DND-41 (cell line): ENCODE measurements at regions not wholly inside any gene's neighbourhood (a gene's known extent, or its start where the extent isn't known, plus 50 kb on each side); places are given as distances from the start of the nearest gene placed in this dataset.

Experiments
- ATAC-seq: fragments of 200-7000 bp; cut with Tn5 transposase; 3 replicates; pipeline ENCODE4 v1.9.1; 2021; ENCODE audit warnings: low read depth; ENCODE audit not compliant: insufficient read depth
- DNase-seq: peaks from one replicate; pipeline ENCODE4 v3.0.0-alpha.2; 2020
- H2AFZ ChIP-seq: 2 replicates; pipeline ENCODE4 v1.6.0; 2012; ENCODE audit warnings: low read depth, low read length
- H3K27ac ChIP-seq: 2 replicates; pipeline ENCODE4 v1.5.1; 2012; ENCODE audit warnings: low read length, inconsistent platforms
- H3K27me3 ChIP-seq: fragments of 200-600 bp; sonication (generic); 2 replicates; pipeline ENCODE4 v1.6.0; 2012; ENCODE audit warnings: low read length, mild to moderate bottlenecking, inconsistent platforms; ENCODE audit not compliant: insufficient read depth, poor library complexity
- H3K36me3 ChIP-seq: 2 replicates; pipeline ENCODE4 v1.5.1; 2012; ENCODE audit warnings: low read length, inconsistent platforms; ENCODE audit not compliant: insufficient read depth
- H3K4me1 ChIP-seq: 2 replicates; pipeline ENCODE4 v1.5.1; 2012; ENCODE audit warnings: mild to moderate bottlenecking, low read length; ENCODE audit not compliant: insufficient read depth
- H3K4me2 ChIP-seq: 2 replicates; pipeline ENCODE4 v1.6.0; 2012; ENCODE audit warnings: mild to moderate bottlenecking, moderate library complexity, low read length, inconsistent platforms; ENCODE audit not compliant: insufficient read depth
- H3K4me3 ChIP-seq, 2 experiments: fragments of 200-600 bp in 1 of 2; shearing (Covaris generic) in 1 of 2; 2 replicates each; pipeline ENCODE4 v1.5.1; 2012 to 2016; ENCODE audit warnings: inconsistent platforms in 2 of 2, low read length in 2 of 2, mild to moderate bottlenecking in 2 of 2, low read depth in 1 of 2, moderate library complexity in 1 of 2
- H3K79me2 ChIP-seq: 2 replicates; pipeline ENCODE4 v1.6.0; 2012; ENCODE audit warnings: low read length, inconsistent platforms; ENCODE audit not compliant: insufficient read depth
- H3K9ac ChIP-seq: 2 replicates; pipeline ENCODE4 v1.6.0; 2012; ENCODE audit warnings: low read depth, mild to moderate bottlenecking, inconsistent platforms, low read length, moderate library complexity
- H3K9me3 ChIP-seq: 2 replicates; pipeline ENCODE4 v1.5.1; 2012; ENCODE audit warnings: low read length, moderate library complexity, mild to moderate bottlenecking, inconsistent platforms; ENCODE audit not compliant: insufficient read depth, severe bottlenecking
- H4K20me1 ChIP-seq: 2 replicates; pipeline ENCODE4 v1.6.0; 2012; ENCODE audit warnings: low read length; ENCODE audit not compliant: insufficient read depth
- CTCF ChIP-seq: IDR thresholded peaks from 2 replicates; pipeline ENCODE4 v1.5.1; 2012; ENCODE audit warnings: borderline replicate concordance, low read length, moderate library complexity, mild to moderate bottlenecking; ENCODE audit not compliant: poor library complexity, severe bottlenecking; ENCODE audit errors: extremely low read depth
- EZH2 ChIP-seq: IDR thresholded peaks from 3 replicates; pipeline ENCODE4 v1.6.1; 2012; ENCODE audit warnings: borderline replicate concordance, low read depth, mild to moderate bottlenecking, moderate library complexity, low read length, inconsistent platforms; ENCODE audit not compliant: severe bottlenecking

- H4K20me1 ChIP-seq = no peaks in the 10 kb centered on the region
Measured at GRCh38 chr10:85318809-85319807, 990.7 kb downstream of the CCSER2 start.

DNA sequence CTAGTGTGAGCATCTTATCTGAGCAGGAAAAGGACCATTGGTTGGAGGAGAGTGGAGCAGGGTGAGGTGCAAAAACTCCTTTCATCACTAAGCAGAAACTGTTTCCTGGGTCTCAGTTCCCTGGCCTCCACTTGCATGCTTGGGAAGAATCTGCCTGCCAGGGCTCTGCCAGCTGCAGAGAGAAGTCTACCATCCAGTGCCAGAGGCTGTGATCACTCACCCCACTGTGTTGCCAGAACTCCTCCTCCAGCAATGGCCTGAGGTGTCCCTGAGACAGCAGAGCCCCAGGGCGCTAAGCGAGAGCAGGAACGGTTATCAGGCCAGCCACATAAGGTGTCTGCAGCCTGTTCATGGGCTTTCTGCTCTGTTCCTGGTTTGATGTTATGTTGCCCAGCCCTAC lies 991.4 kb downstream of the CCSER2 start:
- Histone ChIP-seq H3K4me3 (no peak overlapping the region), H3K36me3 (no peaks in the 10 kb centered on the region), H3K9me3 (no peaks in the 10 kb centered on the region), H3K27ac (no peak overlapping the region), H2AFZ (no peak overlapping the region), H3K27me3 (no peaks in the 10 kb centered on the region), H4K20me1 (no peaks in the 10 kb centered on the region), H3K4me1 (no peaks in the 10 kb centered on the region), H3K79me2 (no peaks in the 10 kb centered on the region), H3K4me2 (no peak overlapping the region), H3K9ac (no peak overlapping the region)
- DNase-seq (no peak), ATAC-seq (no peak)
- TF ChIP-seq CTCF (no peak), EZH2 (no peak)

More at GRCh38 chr10:85318809-85319807, 990.7 kb downstream of the CCSER2 start:
- Histone ChIP-seq H2AFZ (no peak overlapping the region), H3K9me3 (no peaks in the 10 kb centered on the region), H3K4me3 (no peak overlapping the region), H3K79me2 (no peaks in the 10 kb centered on the region), H3K4me2 (no peak overlapping the region), H3K4me1 (no peaks in the 10 kb centered on the region), H3K27me3 (no peaks in the 10 kb centered on the region), H3K36me3 (no peaks in the 10 kb centered on the region), H3K27ac (no peak overlapping the region), H3K9ac (no peak overlapping the region)
- no peak for ATAC-seq
- no peak for TF ChIP-seq CTCF
- no peak for TF ChIP-seq EZH2
- DNase-seq = no peak

- no peak for ATAC-seq
- no peaks in the 10 kb centered on the region for H3K36me3 ChIP-seq
- H3K4me3 ChIP-seq = no peak overlapping the region
- H3K27me3 ChIP-seq = no peaks in the 10 kb centered on the region
- H4K20me1 ChIP-seq = no peaks in the 10 kb centered on the region
- no peaks in the 10 kb centered on the region for H3K79me2 ChIP-seq
- no peaks in the 10 kb centered on the region for H3K9me3 ChIP-seq
- H3K27ac ChIP-seq = no peak overlapping the region
- no peak for TF ChIP-seq CTCF
- TF ChIP-seq EZH2 = no peak
- no peak overlapping the region for H3K4me2 ChIP-seq
- no peak overlapping the region for H3K9ac ChIP-seq
- H3K4me1 ChIP-seq = no peaks in the 10 kb centered on the region
- H2AFZ ChIP-seq = no peak overlapping the region
- no peak for DNase-seq
Measured at GRCh38 chr10:85333594-85333993, 1005.2 kb downstream of the CCSER2 start.
